GM12891 (cell line): ENCODE measurements at regions not wholly inside any gene's neighbourhood (a gene's known extent, or its start where the extent isn't known, plus 50 kb on each side); places are given as distances from the start of the nearest gene placed in this dataset.

Experiments
- POLR2A ChIP-seq: IDR thresholded peaks from 2 replicates; pipeline ENCODE4 v1.6.1; 2011; ENCODE audit warnings: low read depth, low read length, control low read depth
- POLR2AphosphoS5 ChIP-seq: IDR thresholded peaks from 2 replicates; pipeline ENCODE4 v1.6.1; 2011; ENCODE audit warnings: low read depth, low read length, control low read depth

GRCh38 chr6:120248451-120248850 is 898.9 kb upstream of the MAN1A1 start:
- TF ChIP-seq POLR2A (no peak), POLR2AphosphoS5 (no peak)
